ENCODE measurements at regions not wholly inside any gene's neighbourhood (a gene's known extent, or its start where the extent isn't known, plus 50 kb on each side); places are given as distances from the start of the nearest gene placed in this dataset.
"Not testable (repeated sequence)": the region's sequence is repeated elsewhere in the genome, so short reads cannot be mapped to it uniquely, and the experiment has no call there.

GRCh38 chr7:150047329-150047728 lies 173.6 kb downstream of the ATP6V0E2 start:
- DNase-seq: not testable (repeated sequence)

GRCh38 chr7:150047772-150048171 lies 174.0 kb downstream of the ATP6V0E2 start:
- DNase-seq: peak; percentile 21

- DNase-seq: not testable (repeated sequence)
Observed at GRCh38 chr7:150048244-150049011, 174.7 kb downstream of the ATP6V0E2 start.

GRCh38 chr7:150049012-150049655 lies 175.4 kb downstream of the ATP6V0E2 start:
- DNase-seq: not testable (repeated sequence)

- DNase-seq: not testable (repeated sequence)
Observed at GRCh38 chr7:150053396-150053795, 179.6 kb downstream of the ATP6V0E2 start.

DNA sequence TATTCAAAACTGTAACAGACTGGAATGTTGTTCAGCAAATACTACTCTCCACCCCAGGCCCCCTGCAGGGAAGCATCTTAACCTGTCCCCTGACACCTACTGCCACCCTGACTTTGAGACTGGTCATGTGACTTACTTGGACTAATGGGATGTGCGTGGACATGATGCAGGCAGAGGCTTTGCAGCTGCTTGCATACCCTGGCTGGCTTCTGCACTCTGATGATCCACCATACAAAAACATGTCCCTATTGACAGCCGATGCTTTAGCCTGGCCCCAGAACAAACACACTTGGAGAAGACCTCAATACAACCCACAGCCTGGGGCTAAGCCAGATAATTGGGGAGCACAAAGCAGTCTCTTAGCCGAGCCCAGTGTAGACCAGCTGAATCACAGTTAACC lies 180.5 kb downstream of the ATP6V0E2 start:
- DNase-seq: not testable (repeated sequence)

- peak; percentile 91 for DNase-seq
Observed at GRCh38 chr7:150060259-150061221, 186.8 kb downstream of the ATP6V0E2 start.

- not testable (repeated sequence) for DNase-seq
Observed at GRCh38 chr7:150063195-150063594, 189.4 kb downstream of the ATP6V0E2 start.

DNA sequence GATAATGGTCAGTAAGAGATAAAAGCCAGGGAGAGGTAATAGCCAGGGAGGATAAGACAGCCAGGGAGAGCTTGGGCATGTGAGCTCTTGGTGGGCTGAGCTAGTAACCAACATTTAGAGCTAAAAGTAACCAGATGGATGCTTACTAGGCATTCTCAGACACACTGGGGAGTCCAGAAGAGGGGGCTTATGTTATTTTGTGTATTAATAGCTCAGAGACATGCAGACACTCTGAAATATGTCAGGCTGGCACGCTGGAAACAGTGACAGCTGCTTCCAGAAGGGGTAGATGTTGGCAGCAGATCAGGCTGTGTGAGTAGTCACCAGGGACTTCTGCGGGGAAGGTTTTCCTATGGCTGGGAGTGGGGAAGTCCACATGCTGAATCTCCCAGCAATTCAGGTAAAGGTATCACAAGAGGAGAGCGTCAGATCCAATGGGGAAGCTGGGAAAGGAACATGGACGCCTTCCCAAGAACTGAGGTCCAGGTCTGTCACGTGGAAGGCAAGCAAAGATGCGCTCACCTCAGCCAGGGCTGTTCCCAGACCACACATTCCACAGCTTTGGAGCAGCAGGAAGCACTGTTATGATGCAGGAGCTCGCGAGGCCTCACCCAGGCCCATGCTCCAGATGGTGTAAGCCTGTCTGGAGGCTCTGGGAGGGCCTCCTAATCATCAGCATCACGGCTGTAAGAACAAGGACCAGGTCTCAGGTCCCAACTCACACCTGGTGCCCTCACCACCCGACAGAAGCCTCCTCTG lies 196.0 kb downstream of the ATP6V0E2 start:
- DNase-seq: not testable (repeated sequence)

DNA sequence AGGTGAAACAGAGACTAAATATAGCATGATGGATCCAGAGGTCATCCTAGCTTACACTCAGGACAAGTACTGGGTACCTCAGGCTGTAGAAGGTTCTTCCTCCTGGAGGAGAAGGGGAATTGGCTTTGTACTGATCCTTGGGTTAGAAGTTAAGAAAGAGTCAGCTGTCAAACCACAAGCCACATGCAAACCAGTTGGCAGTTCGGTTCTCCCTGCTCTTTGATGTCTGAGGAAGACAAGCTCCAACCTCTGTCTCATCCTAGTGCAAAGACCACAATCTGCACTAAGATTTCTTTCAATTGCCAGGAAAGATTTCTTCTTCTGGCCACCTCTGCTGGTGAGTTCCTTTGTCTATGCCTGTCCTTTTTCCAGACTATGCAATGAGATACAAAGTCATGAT lies 203.8 kb downstream of the ATP6V0E2 start:
- not testable (repeated sequence) for DNase-seq

DNA sequence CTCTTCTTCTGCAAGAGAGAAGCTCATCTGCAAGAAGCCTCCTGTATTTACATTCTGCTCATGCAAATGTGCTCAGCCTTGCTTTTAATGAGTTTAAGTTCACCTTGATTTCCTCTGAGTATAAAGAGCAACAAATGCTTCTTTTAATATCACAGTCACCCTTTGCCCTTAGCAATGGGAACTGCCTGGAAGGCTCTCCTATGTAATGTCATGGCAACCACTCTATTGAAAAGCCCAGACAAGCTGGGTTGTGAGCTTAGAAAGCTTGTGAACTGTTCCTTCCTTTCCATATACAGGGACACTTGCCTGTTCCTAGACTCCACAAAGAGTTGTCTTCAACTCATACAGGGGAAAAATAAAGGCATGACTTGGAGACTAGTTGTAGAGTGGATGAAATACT lies 208.1 kb downstream of the ATP6V0E2 start:
- DNase-seq: not testable (repeated sequence)

DNA sequence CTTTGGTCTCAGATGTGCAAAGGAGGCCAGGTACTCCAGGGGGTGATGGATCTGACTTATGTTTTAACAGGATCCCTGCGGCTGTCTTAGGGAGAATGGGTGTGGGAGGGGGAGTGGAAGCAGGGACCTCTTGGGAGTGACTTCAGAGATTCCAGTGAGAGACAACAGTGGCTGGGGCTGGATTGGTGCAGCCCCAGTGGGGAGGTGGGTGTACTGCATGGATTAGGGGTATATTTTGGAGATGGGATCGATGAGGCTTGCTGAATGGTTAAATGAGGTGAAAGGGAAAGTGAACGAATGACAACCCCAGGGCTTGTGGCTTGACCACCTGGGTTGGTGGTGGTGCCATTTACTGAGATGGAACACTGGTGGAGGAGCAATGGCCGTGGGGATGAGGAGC lies 211.0 kb downstream of the ATP6V0E2 start:
- DNase-seq: not testable (repeated sequence)

DNA sequence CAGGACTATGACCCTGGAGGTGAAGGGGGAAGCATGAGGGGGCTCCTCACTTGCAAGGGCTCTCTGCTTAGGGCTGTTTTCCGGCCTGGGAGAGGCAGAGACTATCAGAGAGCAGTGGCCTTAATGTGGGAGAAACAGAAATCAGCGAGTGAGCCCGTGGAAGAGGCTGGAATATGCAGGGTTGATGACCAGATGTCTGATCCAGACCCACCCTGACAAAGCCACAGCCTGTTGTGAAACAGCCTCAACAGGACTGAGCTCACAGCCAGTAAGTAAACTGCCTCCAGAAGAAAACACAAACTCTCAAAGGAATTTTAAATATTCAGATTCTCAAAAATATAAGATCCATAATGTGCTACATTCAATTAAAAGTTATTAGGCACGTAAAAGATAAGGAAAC lies 213.7 kb downstream of the ATP6V0E2 start:
- not testable (repeated sequence) for DNase-seq

DNA sequence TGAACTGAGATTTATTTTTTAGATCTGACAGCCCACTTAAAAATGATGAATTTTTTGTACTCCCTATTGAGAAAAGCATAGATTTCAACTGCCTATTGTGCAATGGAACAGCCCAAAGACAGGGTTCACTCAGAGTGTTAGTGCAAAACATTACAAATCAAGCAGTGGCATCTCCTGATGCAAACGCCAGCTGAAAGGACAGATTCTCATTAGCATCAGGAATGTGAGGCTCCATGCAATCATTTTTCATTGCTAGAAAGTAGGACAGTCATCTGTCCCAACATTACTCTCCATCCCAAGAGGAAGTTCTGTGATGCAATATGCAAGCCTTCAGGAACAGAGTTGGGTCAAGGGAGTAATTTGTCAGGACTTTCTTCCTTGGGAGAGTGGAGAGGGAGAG lies 215.4 kb downstream of the ATP6V0E2 start:
- not testable (repeated sequence) for DNase-seq

DNA sequence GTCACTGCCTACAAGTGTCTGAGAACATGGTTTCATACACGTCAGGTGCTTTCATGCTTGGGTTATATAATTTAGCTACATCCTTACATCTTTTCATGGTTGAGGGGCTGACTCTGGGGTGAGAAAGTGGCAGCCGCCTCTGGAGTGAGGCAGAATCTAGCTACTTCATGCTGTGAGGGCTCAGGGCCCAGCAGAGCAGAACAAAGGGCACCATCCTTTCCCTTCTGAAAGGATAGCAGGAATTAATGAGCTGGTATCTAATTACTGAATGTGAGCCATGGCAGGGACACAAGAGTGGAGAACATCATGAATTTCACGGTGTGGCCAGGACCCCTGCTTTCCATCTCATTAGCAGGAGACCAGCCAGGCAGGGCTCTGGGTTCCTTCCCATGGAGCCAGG lies 217.0 kb downstream of the ATP6V0E2 start:
- DNase-seq: not testable (repeated sequence)

GRCh38 chr7:150093897-150094296 lies 220.1 kb downstream of the ATP6V0E2 start:
- DNase-seq: not testable (repeated sequence)

- DNase-seq: not testable (repeated sequence)
Observed at GRCh38 chr7:150096213-150096994, 222.6 kb downstream of the ATP6V0E2 start.

DNA sequence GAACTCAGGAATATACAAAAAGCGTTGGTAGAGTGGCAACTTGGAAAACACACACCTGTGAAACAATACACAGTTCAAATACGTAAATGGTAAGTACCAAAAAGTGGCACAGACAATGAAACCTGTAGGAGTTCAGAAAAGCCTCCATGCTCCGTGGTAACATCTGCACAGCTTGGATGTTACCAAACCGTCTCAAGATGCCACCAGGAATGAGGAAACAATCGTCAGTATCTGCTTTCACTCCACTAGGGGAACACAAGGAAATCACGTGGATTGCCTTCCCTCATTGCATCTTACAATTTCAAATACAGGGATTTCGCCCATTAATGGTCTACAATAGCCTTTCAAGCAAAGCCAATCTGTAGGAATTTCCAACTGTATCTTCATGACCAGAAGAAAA lies 224.6 kb upstream of the LRRC61 start:
- not testable (repeated sequence) for DNase-seq

DNA sequence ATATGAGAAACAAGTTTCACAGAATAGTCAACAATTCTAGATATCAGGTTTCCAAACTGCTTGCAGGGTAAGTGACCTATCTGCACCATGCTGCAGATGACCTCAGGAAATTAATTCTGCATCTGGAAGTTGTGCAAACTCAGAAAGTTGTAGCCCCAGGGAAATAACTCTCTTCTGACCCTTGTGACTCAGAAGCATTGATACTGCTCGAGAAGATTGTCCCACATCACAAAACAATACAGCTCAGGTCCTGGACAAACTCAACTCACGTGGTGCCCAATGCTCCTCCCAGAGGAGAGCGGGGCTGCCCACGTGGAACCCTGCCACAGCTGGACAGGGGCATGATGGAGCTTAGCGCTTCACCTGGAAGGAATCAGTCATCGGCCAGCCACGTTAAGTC lies 221.9 kb upstream of the LRRC61 start:
- DNase-seq: not testable (repeated sequence)

- DNase-seq: not testable (repeated sequence)
Observed at GRCh38 chr7:150107283-150107682, 215.9 kb upstream of the LRRC61 start.

DNA sequence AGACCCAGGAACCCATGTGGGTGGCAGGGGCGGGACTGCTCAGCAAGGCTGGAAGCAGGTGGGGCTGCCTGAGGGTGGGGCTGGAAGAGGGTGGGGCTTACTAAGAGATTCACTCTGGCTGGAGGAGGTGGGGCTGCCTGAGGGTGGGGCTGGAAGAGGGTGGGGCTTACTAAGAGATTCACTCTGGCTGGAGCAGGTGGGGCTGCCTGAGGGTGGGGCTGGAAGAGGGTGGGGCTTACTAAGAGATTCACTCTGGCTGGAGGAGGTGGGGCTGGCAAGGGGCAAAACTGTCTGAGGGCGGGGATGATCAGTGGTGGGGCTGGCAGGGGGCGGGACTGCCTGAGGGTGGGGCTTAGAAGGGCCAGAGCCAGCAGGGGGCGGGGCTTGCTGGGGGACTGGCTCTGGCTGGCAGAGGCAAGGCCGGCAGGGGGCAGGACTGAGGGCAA lies 212.8 kb upstream of the LRRC61 start:
- DNase-seq: not testable (repeated sequence)

Data from activated naive CD4-positive, alpha-beta T cell treated with anti-CD3 and anti-CD28 coated beads, Interleukin-2, amount 50 U/mL, for 16 hours (primary cell).